Kidney (tissue), 13 donors: ENCODE measurements at regions not wholly inside any gene's neighbourhood (a gene's known extent, or its start where the extent isn't known, plus 50 kb on each side); places are given as distances from the start of the nearest gene placed in this dataset.

Source experiments
- DNase-seq, 5 donors: peaks; one replicate each; pipeline ENCODE4 v3.0.0-alpha.2; 2013 to 2020
- FAIRE-seq: peaks from 2 replicates; lab custom pipeline; 2012; peaks lifted over from hg19 to GRCh38; lab: Jason Lieb, UNC
- H3K27ac ChIP-seq, 2 donors: one replicate each; pipeline ENCODE4 v1.7.0; 2013; ENCODE audit warnings: low read depth in 2 of 2, low read length in 2 of 2, inconsistent platforms in 1 of 2
- H3K27me3 ChIP-seq: one replicate; pipeline ENCODE4 v1.7.1; 2013; ENCODE audit warnings: low read length, inconsistent platforms; ENCODE audit not compliant: control insufficient read depth, insufficient read depth
- H3K36me3 ChIP-seq, 3 donors: one replicate each; pipeline versions ENCODE4 v1.7.0 to v1.7.1; 2013; ENCODE audit warnings: low read length in 3 of 3, control low read depth in 1 of 3, inconsistent platforms in 1 of 3; ENCODE audit not compliant: insufficient read depth in 3 of 3, control insufficient read depth in 2 of 3
- H3K4me1 ChIP-seq, 3 donors: one replicate each; pipeline versions ENCODE4 v1.7.0 to v1.7.1; 2013; ENCODE audit warnings: low read length in 3 of 3, inconsistent platforms in 1 of 3, low read depth in 1 of 3; ENCODE audit not compliant: control insufficient read depth in 2 of 3, insufficient read depth in 2 of 3
- H3K4me3 ChIP-seq, 3 donors: one replicate each; pipeline versions ENCODE4 v1.7.0 to v1.8.1; 2013; ENCODE audit warnings: low read length in 3 of 3, control low read depth in 1 of 3, inconsistent platforms in 1 of 3
- H3K9ac ChIP-seq, 3 donors: one replicate each; pipeline versions ENCODE4 v1.7.0 to v1.7.1; 2013; ENCODE audit warnings: low read length in 3 of 3, control low read depth in 1 of 3, inconsistent platforms in 1 of 3
- H3K9me3 ChIP-seq, 3 donors: one replicate each; pipeline versions ENCODE4 v1.7.0 to v1.7.1; 2013; ENCODE audit warnings: low read length in 3 of 3, control low read depth in 1 of 3, inconsistent platforms in 1 of 3; ENCODE audit not compliant: control insufficient read depth in 2 of 3, insufficient read depth in 1 of 3
- intact Hi-C: fragments of 100-400 bp; cut with DNase I; formaldehyde crosslinking; loops from one replicate; pipeline ENCODE4 v1.11.1; 2022
- TF ChIP-seq, protein P1 (sequence below): IDR thresholded peaks from 3 replicates; pipeline ENCODE4 v1.5.1; 2012; ENCODE audit warnings: mild to moderate bottlenecking, moderate library complexity, borderline replicate concordance; ENCODE audit not compliant: insufficient read depth; ENCODE audit errors: extremely low read depth
- donor health status: control.
- donor health status: control.
- donor health status: control.
- donor health status: control.
- donor health status: control.
- donor health status: DM: yes; HTN: yes; CAD: no.
- donor health status: Normal renal cell carcinoma (clear cell type).

DNA sequence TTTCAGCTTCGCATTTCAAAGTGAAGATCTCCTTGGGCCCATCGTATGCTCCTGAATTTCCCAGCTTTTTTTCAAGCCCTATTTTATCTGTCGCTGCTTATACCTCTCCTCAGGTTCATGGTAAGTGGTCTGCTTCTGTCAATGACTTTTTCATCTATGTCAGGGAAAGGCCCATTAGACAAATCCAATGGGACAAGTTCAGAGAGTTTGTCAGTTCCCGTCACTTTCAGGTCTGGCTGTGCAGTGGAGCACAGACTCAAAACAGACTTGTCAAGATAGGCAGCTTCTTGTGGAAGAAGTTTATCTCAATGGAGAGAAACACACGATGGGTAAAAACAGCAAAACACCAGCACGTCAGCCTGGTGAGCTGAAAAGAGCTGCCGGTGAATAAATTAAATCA lies 100.9 kb upstream of the KLF7 start:
- Histone ChIP-seq H3K4me3 (no peak overlapping the region), H3K27ac (no peak overlapping the region), H3K27me3 (no peaks in the 10 kb centered on the region), H3K9ac (no peak overlapping the region), H3K36me3 (no peaks in the 10 kb centered on the region), H3K9me3 (no peaks in the 10 kb centered on the region), H3K4me1 (no peaks in the 10 kb centered on the region)
- DNase-seq (no peak), FAIRE-seq (no peak)
- TF ChIP-seq, protein P1, sequence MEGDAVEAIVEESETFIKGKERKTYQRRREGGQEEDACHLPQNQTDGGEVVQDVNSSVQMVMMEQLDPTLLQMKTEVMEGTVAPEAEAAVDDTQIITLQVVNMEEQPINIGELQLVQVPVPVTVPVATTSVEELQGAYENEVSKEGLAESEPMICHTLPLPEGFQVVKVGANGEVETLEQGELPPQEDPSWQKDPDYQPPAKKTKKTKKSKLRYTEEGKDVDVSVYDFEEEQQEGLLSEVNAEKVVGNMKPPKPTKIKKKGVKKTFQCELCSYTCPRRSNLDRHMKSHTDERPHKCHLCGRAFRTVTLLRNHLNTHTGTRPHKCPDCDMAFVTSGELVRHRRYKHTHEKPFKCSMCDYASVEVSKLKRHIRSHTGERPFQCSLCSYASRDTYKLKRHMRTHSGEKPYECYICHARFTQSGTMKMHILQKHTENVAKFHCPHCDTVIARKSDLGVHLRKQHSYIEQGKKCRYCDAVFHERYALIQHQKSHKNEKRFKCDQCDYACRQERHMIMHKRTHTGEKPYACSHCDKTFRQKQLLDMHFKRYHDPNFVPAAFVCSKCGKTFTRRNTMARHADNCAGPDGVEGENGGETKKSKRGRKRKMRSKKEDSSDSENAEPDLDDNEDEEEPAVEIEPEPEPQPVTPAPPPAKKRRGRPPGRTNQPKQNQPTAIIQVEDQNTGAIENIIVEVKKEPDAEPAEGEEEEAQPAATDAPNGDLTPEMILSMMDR = no peak
- intact Hi-C loops = no loop called here

DNA sequence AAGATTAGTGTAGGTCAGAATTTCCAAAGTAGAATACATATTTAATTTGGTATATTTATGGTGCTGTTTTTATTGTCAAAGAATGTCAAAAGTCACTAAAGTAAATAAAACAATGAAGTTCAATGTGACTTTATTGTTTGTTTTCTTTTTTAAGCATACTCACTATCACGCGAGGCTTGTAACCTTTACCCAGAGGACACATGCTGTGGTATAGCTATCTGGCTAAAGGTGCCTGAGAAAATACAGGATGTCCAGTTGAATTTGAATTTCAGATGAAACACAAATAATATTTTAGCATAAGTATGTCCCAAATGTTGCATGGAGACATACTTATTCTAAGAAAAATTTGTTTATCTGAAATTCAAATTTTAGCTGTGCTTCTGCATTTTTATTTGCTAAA lies 103.3 kb upstream of the KLF7 start:
- H3K9me3 ChIP-seq = no peaks in the 10 kb centered on the region
- no peak overlapping the region for H3K9ac ChIP-seq
- H3K4me3 ChIP-seq = no peak overlapping the region
- intact Hi-C loops = no loop called here
- no peaks in the 10 kb centered on the region for H3K4me1 ChIP-seq
- DNase-seq (no peak), FAIRE-seq (no peak)
- no peak overlapping the region for H3K27ac ChIP-seq
- no peaks in the 10 kb centered on the region for H3K27me3 ChIP-seq
- TF ChIP-seq, protein P1 = no peak
- no peaks in the 10 kb centered on the region for H3K36me3 ChIP-seq

DNA sequence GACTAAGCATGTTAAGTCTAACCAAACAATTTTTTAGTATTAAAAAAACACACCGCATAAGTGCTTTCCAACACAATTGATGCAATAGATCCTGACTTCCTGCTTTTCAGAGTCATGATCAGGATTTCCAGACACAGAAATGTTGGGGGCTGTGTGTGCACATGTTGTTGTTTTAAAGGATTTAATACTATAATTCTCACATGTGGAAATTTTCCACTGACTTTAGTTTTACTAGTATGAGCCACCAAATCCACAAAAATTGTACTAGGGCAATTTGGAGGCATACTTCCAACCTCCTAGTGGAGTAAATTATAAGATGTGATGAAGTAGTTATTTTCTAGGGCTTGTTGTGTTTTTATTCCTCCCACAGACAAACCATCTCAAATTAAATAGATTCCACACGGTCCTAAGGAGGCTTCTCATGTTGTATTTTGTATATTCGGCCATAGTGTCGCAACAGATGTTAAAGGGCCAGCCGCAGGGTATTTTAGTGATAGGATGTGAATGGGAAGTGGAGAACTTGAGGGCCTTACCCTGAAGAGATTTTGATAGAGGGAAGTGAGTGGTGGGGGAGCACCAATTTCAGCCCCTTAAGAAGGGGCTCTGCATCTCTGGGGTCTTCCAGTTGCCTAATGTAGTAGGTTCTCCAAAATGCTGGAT lies 108.9 kb upstream of the KLF7 start:
- FAIRE-seq (no peak), DNase-seq (no peak)
- Histone ChIP-seq H3K9me3 (no peaks in the 10 kb centered on the region), H3K4me1 (no peaks in the 10 kb centered on the region), H3K27ac (no peak overlapping the region), H3K9ac (no peak overlapping the region), H3K36me3 (no peaks in the 10 kb centered on the region), H3K27me3 (no peaks in the 10 kb centered on the region), H3K4me3 (no peak overlapping the region)
- intact Hi-C loops = no loop called here
- TF ChIP-seq, protein P1 = no peak

DNA sequence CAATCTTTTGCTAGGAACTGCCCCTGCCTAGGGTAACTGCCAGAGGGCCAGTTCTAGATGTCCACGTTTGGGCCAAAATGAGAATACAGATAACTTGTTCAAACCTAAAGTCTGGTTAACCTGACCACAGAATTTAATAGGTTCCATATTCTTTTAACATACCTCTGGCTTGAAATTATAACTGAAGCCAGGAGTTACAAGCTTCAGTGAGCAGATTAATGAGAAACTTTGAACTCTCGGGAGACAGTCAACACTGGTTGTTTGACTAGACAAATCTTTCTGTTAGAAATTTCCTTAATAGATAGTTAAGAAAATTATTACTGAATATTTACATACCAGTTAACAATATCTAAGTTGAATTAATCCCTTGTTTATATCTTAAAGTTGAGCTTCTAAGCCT lies 110.0 kb upstream of the KLF7 start:
- no peaks in the 10 kb centered on the region for H3K36me3 ChIP-seq
- FAIRE-seq (peak; percentile 45), DNase-seq (peak in 1 of 5 donors; percentile 29)
- no peak overlapping the region for H3K27ac ChIP-seq
- intact Hi-C loops = no loop called here
- TF ChIP-seq, protein P1 = no peak
- H3K9me3 ChIP-seq = no peaks in the 10 kb centered on the region
- no peak overlapping the region for H3K4me3 ChIP-seq
- H3K4me1 ChIP-seq = no peaks in the 10 kb centered on the region
- H3K27me3 ChIP-seq = no peaks in the 10 kb centered on the region
- no peak overlapping the region for H3K9ac ChIP-seq
